PC-9 (cell line): ENCODE measurements at regions not wholly inside any gene's neighbourhood (a gene's known extent, or its start where the extent isn't known, plus 50 kb on each side); places are given as distances from the start of the nearest gene placed in this dataset.

Source experiments
- EZH2 ChIP-seq: fragments of 200-600 bp; sonication (generic); IDR thresholded peaks from 2 replicates; pipeline ENCODE4 v1.8.0; 2017; ENCODE audit warnings: antibody characterized with exemption, low read depth
- TF ChIP-seq, protein P1 (sequence below): fragments of 200-600 bp; sonication (generic); conservative IDR thresholded peaks from 2 replicates; pipeline ENCODE4 v1.6.1; 2017; ENCODE audit warnings: mixed run types, antibody characterized with exemption, mild to moderate bottlenecking, moderate library complexity

GRCh38 chr5:105218018-105218417 is 1655.4 kb upstream of the NUDT12 start:
- TF ChIP-seq, protein P1, sequence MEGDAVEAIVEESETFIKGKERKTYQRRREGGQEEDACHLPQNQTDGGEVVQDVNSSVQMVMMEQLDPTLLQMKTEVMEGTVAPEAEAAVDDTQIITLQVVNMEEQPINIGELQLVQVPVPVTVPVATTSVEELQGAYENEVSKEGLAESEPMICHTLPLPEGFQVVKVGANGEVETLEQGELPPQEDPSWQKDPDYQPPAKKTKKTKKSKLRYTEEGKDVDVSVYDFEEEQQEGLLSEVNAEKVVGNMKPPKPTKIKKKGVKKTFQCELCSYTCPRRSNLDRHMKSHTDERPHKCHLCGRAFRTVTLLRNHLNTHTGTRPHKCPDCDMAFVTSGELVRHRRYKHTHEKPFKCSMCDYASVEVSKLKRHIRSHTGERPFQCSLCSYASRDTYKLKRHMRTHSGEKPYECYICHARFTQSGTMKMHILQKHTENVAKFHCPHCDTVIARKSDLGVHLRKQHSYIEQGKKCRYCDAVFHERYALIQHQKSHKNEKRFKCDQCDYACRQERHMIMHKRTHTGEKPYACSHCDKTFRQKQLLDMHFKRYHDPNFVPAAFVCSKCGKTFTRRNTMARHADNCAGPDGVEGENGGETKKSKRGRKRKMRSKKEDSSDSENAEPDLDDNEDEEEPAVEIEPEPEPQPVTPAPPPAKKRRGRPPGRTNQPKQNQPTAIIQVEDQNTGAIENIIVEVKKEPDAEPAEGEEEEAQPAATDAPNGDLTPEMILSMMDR = no peak
- no peak for TF ChIP-seq EZH2
